ENCODE measurements at regions not wholly inside any gene's neighbourhood (a gene's known extent, or its start where the extent isn't known, plus 50 kb on each side); places are given as distances from the start of the nearest gene placed in this dataset.

- TF ChIP-seq CTCF (IDR thresholded peaks at IDR 0.05; ENCODE audit: borderline replicate concordance), result no peak
- intact Hi-C loops (cut with micrococcal nuclease), result no loop called here
- H3K9me3 ChIP-seq (replicated peaks), result peaks cover 19% of the 10 kb centered on the region
- no peak overlapping the region for H3K27ac ChIP-seq (replicated peaks)
- H3K27me3 ChIP-seq (ENCODE audit: low read depth), result no peaks in the 10 kb centered on the region
- no peaks in the 10 kb centered on the region for H3K4me1 ChIP-seq
- no peaks in the 10 kb centered on the region for H3K36me3 ChIP-seq
- H3K4me3 ChIP-seq, result no peak overlapping the region
- DNase-seq, result no peak
Measured at GRCh38 chr7:138245682-138246081, 169.4 kb downstream of the AKR1D1 start.

GRCh38 chr7:138246428-138246827, 170.2 kb downstream of the AKR1D1 start:
- no peak for TF ChIP-seq CTCF (IDR thresholded peaks at IDR 0.05; ENCODE audit: borderline replicate concordance)
- intact Hi-C loops (cut with micrococcal nuclease), result no loop called here
- no peak for DNase-seq

GRCh38 chr7:138247081-138247480, 170.8 kb downstream of the AKR1D1 start:
- DNase-seq, result no peak
- H3K4me3 ChIP-seq, result no peak overlapping the region
- no peak overlapping the region for H3K27ac ChIP-seq (replicated peaks)
- intact Hi-C loops (cut with micrococcal nuclease), result no loop called here
- no peaks in the 10 kb centered on the region for H3K4me1 ChIP-seq
- no peaks in the 10 kb centered on the region for H3K36me3 ChIP-seq
- peaks cover 19% of the 10 kb centered on the region for H3K9me3 ChIP-seq (replicated peaks)
- no peak for TF ChIP-seq CTCF (IDR thresholded peaks at IDR 0.05; ENCODE audit: borderline replicate concordance)
- H3K27me3 ChIP-seq (ENCODE audit: low read depth), result no peaks in the 10 kb centered on the region

More at GRCh38 chr7:138246428-138246827, 170.2 kb downstream of the AKR1D1 start:
- Histone ChIP-seq H3K36me3 (no peaks in the 10 kb centered on the region), H3K27ac (replicated peaks) (no peak overlapping the region), H3K4me3 (no peak overlapping the region), H3K27me3 (ENCODE audit: low read depth) (no peaks in the 10 kb centered on the region), H3K4me1 (no peaks in the 10 kb centered on the region), H3K9me3 (replicated peaks) (peaks cover 19% of the 10 kb centered on the region)

- DNase-seq, result no peak
- H3K9me3 ChIP-seq (replicated peaks), result peaks cover 19% of the 10 kb centered on the region
- no peaks in the 10 kb centered on the region for H3K27me3 ChIP-seq (ENCODE audit: low read depth)
- intact Hi-C loops (cut with micrococcal nuclease), result no loop called here
- no peak overlapping the region for H3K4me3 ChIP-seq
- peaks cover 4% of the 10 kb centered on the region for H3K4me1 ChIP-seq
- H3K36me3 ChIP-seq, result no peaks in the 10 kb centered on the region
- TF ChIP-seq CTCF (IDR thresholded peaks at IDR 0.05; ENCODE audit: borderline replicate concordance), result no peak
- H3K27ac ChIP-seq (replicated peaks), result no peak overlapping the region
Measured at GRCh38 chr7:138247568-138248333, 171.5 kb downstream of the AKR1D1 start.

DNA sequence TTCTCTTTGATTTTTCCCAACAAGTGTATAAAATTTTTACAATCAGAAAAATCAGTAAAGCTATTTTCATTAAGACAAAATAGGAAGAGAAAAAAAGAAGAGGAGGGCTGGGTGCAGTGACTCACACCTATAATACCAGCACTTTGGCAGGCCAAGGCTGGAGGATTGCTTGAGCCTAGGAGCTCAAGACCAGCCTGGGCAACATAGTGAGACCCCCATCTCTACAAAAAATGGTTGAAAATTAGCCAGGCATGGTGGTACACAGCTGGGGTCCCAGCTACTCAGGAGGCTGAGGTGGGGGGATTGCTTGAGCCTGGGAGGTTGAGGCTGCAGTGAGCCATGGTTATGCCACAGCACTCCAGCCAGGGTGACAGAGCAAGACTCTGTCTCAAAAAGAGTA, 172.3 kb downstream of the AKR1D1 start:
- DNase-seq, result no peak
- peaks cover 19% of the 10 kb centered on the region for H3K9me3 ChIP-seq (replicated peaks)
- H3K27me3 ChIP-seq (ENCODE audit: low read depth), result no peaks in the 10 kb centered on the region
- H3K27ac ChIP-seq (replicated peaks), result no peak overlapping the region
- TF ChIP-seq CTCF (IDR thresholded peaks at IDR 0.05; ENCODE audit: borderline replicate concordance), result no peak
- H3K4me3 ChIP-seq, result no peak overlapping the region
- intact Hi-C loops (cut with micrococcal nuclease), result no loop called here
- no peaks in the 10 kb centered on the region for H3K36me3 ChIP-seq
- H3K4me1 ChIP-seq, result peaks cover 4% of the 10 kb centered on the region

All from left ventricle myocardium inferior (tissue), 1 donor.